BE2C (cell line): ENCODE measurements at regions not wholly inside any gene's neighbourhood (a gene's known extent, or its start where the extent isn't known, plus 50 kb on each side); places are given as distances from the start of the nearest gene placed in this dataset.
"Not testable (repeated sequence)": the region's sequence is repeated elsewhere in the genome, so short reads cannot be mapped to it uniquely, and the experiment has no call there.

Source experiments
- DNase-seq: peaks from one replicate; pipeline ENCODE4 v3.0.0-alpha.2; 2020
- H3K27me3 ChIP-seq: fragments of 250-450 bp; sonication (Bioruptor Pico); 2 replicates; pipeline ENCODE4 v1.5.1; 2020; ENCODE audit warnings: mild to moderate bottlenecking
- H3K36me3 ChIP-seq: fragments of 250-450 bp; sonication (Bioruptor Pico); 2 replicates; pipeline ENCODE4 v1.5.1; 2020; ENCODE audit warnings: mild to moderate bottlenecking
- H3K4me1 ChIP-seq: fragments of 250-450 bp; sonication (Bioruptor Pico); 2 replicates; pipeline ENCODE4 v1.5.1; 2020
- H3K4me3 ChIP-seq: 2 replicates; pipeline ENCODE4 v1.5.1; 2011; ENCODE audit warnings: low read depth, low read length
- H3K9me3 ChIP-seq: fragments of 250-450 bp; sonication (Bioruptor Pico); 2 replicates; pipeline ENCODE4 v1.5.1; 2020
- CTCF ChIP-seq: IDR thresholded peaks from 2 replicates; pipeline ENCODE4 v1.5.1; 2012; ENCODE audit warnings: mild to moderate bottlenecking, low read depth, low read length

- H3K36me3 ChIP-seq: no peaks in the 10 kb centered on the region
- H3K4me1 ChIP-seq: no peaks in the 10 kb centered on the region
- no peaks in the 10 kb centered on the region for H3K9me3 ChIP-seq
- no peak for TF ChIP-seq CTCF
- no peak overlapping the region for H3K4me3 ChIP-seq
- no peaks in the 10 kb centered on the region for H3K27me3 ChIP-seq
- no peak for DNase-seq
Observed at GRCh38 chr15:45812200-45812599, 177.4 kb downstream of the SQOR start.

GRCh38 chr15:45817578-45817977, 182.7 kb downstream of the SQOR start:
- not testable (repeated sequence) for H3K36me3 ChIP-seq, H3K4me1 ChIP-seq, DNase-seq, H3K9me3 ChIP-seq, H3K4me3 ChIP-seq, H3K27me3 ChIP-seq

DNA sequence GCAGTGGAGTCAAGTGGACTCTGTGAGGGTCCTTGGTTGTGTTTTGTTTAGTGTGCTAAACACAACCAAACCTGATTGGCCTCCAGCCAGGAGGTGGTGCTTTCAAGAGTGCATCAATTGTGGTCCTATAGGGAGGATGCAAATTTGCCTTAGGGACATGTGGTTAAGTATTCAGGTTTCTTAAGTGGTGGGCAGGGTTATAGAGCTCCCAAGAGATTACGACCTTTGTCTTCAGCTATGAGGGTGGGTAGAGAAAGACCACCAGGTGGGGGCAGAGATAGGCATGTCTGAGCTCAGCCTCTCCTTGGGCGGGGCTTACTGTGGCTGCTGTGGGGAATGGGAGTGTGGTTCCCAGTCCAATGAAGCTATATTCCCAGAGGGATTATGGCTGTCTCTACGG, 186.6 kb downstream of the SQOR start:
- no peak for TF ChIP-seq CTCF
- Histone ChIP-seq H3K4me1 (no peaks in the 10 kb centered on the region), H3K27me3 (no peaks in the 10 kb centered on the region), H3K4me3 (no peak overlapping the region), H3K9me3 (no peaks in the 10 kb centered on the region), H3K36me3 (no peaks in the 10 kb centered on the region)
- DNase-seq: no peak

DNA sequence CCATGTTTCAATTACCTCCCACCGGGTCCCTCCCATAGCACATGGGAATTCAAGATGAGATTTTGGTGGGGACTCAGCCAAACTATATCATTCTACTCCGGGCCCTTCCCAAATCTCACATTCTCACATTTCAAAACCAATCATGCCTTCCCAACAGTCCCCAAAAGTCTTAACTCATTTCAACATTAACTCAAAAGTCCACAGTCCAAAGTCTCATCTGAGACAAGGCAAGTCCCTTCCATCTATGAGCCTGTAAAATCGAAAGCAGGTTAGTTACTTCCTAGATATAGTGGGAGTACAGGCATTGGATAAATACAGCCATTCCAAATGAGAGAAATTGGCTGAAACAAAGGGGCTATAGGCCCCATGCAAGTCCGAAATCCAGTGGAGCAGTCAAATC, 188.1 kb downstream of the SQOR start:
- H3K4me1 ChIP-seq, H3K9me3 ChIP-seq, H3K36me3 ChIP-seq, H3K4me3 ChIP-seq, DNase-seq, H3K27me3 ChIP-seq: not testable (repeated sequence)

- no peaks in the 10 kb centered on the region for H3K4me1 ChIP-seq
- DNase-seq: no peak
- no peaks in the 10 kb centered on the region for H3K9me3 ChIP-seq
- no peak for TF ChIP-seq CTCF
- H3K36me3 ChIP-seq: no peaks in the 10 kb centered on the region
- H3K27me3 ChIP-seq: no peaks in the 10 kb centered on the region
- no peak overlapping the region for H3K4me3 ChIP-seq
Observed at GRCh38 chr15:45827275-45827674, 192.4 kb downstream of the SQOR start.

GRCh38 chr15:45827766-45828165, 192.9 kb downstream of the SQOR start:
- H3K4me3 ChIP-seq: no peak overlapping the region
- no peaks in the 10 kb centered on the region for H3K36me3 ChIP-seq
- TF ChIP-seq CTCF: no peak
- no peaks in the 10 kb centered on the region for H3K4me1 ChIP-seq
- DNase-seq: no peak
- no peaks in the 10 kb centered on the region for H3K9me3 ChIP-seq
- no peaks in the 10 kb centered on the region for H3K27me3 ChIP-seq

- Histone ChIP-seq H3K27me3 (no peaks in the 10 kb centered on the region), H3K36me3 (no peaks in the 10 kb centered on the region), H3K9me3 (no peaks in the 10 kb centered on the region), H3K4me1 (no peaks in the 10 kb centered on the region), H3K4me3 (no peak overlapping the region)
- no peak for TF ChIP-seq CTCF
- DNase-seq: peak; percentile 23
Observed at GRCh38 chr15:45829336-45830153, 194.7 kb downstream of the SQOR start.
